Gastroesophageal sphincter (tissue), 3 donors: ENCODE measurements at regions not wholly inside any gene's neighbourhood (a gene's known extent, or its start where the extent isn't known, plus 50 kb on each side); places are given as distances from the start of the nearest gene placed in this dataset.

Source experiments
- EP300 ChIP-seq: sonication (generic); formaldehyde crosslinking; IDR thresholded peaks from one replicate; pipeline ENCODE4 v1.6.1; 2017; ENCODE audit warnings: antibody characterized with exemption, mild to moderate bottlenecking
- POLR2A ChIP-seq, 2 donors: fragments of 450-650 bp; IDR thresholded peaks; one replicate each; pipeline ENCODE4 v1.6.1; 2017; ENCODE audit warnings: antibody characterized with exemption in 2 of 2, mild to moderate bottlenecking in 2 of 2, moderate library complexity in 1 of 2
- POLR2AphosphoS5 ChIP-seq: sonication (generic); formaldehyde crosslinking; IDR thresholded peaks from one replicate; pipeline ENCODE4 v1.6.1; 2017; ENCODE audit warnings: antibody characterized with exemption
- TF ChIP-seq, protein P1 (sequence below), 4 experiments: fragments of 200-600 bp in 2 of 4; fragments of 450-650 bp in 2 of 4; sonication (generic) in 1 of 4; IDR thresholded peaks; one replicate each; pipeline ENCODE4 v1.5.1; 2017 to 2019; ENCODE audit warnings: antibody characterized with exemption in 4 of 4, mild to moderate bottlenecking in 2 of 4, moderate library complexity in 2 of 4

DNA sequence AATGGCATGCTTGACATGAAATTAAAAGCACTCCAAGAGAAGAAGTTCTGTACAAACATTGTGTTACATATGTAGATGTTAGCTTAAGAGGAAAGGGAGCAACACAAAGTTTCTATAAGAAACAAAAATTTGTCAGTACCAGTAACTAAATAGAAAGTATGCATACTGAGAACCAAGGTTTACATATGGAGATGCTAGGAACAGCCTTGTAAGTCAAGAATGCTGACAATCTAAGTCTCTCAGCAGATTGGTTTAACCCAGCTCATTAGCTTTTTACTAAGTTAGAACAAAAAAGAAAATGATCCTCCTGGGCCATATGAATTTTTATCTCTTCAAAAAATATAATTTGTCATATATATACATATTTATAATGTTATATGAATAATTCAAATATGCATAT is 2022.1 kb upstream of the ACO1 start:
- TF ChIP-seq, protein P1, sequence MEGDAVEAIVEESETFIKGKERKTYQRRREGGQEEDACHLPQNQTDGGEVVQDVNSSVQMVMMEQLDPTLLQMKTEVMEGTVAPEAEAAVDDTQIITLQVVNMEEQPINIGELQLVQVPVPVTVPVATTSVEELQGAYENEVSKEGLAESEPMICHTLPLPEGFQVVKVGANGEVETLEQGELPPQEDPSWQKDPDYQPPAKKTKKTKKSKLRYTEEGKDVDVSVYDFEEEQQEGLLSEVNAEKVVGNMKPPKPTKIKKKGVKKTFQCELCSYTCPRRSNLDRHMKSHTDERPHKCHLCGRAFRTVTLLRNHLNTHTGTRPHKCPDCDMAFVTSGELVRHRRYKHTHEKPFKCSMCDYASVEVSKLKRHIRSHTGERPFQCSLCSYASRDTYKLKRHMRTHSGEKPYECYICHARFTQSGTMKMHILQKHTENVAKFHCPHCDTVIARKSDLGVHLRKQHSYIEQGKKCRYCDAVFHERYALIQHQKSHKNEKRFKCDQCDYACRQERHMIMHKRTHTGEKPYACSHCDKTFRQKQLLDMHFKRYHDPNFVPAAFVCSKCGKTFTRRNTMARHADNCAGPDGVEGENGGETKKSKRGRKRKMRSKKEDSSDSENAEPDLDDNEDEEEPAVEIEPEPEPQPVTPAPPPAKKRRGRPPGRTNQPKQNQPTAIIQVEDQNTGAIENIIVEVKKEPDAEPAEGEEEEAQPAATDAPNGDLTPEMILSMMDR (IDR thresholded peaks at IDR 0.05) = no peak
- TF ChIP-seq POLR2A (IDR thresholded peaks at IDR 0.05) (no peak), EP300 (no peak), POLR2AphosphoS5 (no peak)
